Smooth muscle cell (in vitro differentiated cells): ENCODE measurements at regions not wholly inside any gene's neighbourhood (a gene's known extent, or its start where the extent isn't known, plus 50 kb on each side); places are given as distances from the start of the nearest gene placed in this dataset.

ENCODE experiments used
- DNase-seq: peaks from one replicate; lab custom pipeline; 2025; ENCODE audit not compliant: unreplicated experiment; lab: John Stamatoyannopoulos, UW
- H2AFZ ChIP-seq: fragments of 200-600 bp; sonication (generic); 2 replicates; pipeline ENCODE4 v1.6.0; 2016; ENCODE audit warnings: antibody characterized with exemption, low read depth, mild to moderate bottlenecking
- H3F3A ChIP-seq: fragments of 200-600 bp; sonication (generic); 2 replicates; pipeline ENCODE4 v1.6.0; 2017; ENCODE audit warnings: antibody characterized with exemption, low read depth
- H3K27ac ChIP-seq: fragments of 200-600 bp; sonication (generic); 2 replicates; pipeline ENCODE4 v1.5.1; 2016; ENCODE audit warnings: low read depth, mild to moderate bottlenecking
- H3K27me3 ChIP-seq: fragments of 200-600 bp; sonication (generic); 2 replicates; pipeline ENCODE4 v1.6.1; 2016; ENCODE audit warnings: low read depth, mild to moderate bottlenecking
- H3K36me3 ChIP-seq: fragments of 200-600 bp; sonication (generic); 2 replicates; pipeline ENCODE4 v1.5.1; 2016; ENCODE audit warnings: low read depth
- H3K4me1 ChIP-seq: fragments of 200-600 bp; sonication (generic); 2 replicates; pipeline ENCODE4 v1.5.1; 2016; ENCODE audit warnings: low read depth
- H3K4me2 ChIP-seq: fragments of 200-600 bp; sonication (generic); 2 replicates; pipeline ENCODE4 v1.6.0; 2016; ENCODE audit warnings: mild to moderate bottlenecking
- H3K4me3 ChIP-seq: fragments of 200-600 bp; sonication (generic); 2 replicates; pipeline ENCODE4 v1.5.1; 2016; ENCODE audit warnings: mild to moderate bottlenecking
- H3K79me2 ChIP-seq: fragments of 200-600 bp; sonication (generic); 2 replicates; pipeline ENCODE4 v1.6.0; 2016; ENCODE audit warnings: low read depth, mild to moderate bottlenecking
- H3K9ac ChIP-seq: fragments of 200-600 bp; sonication (generic); 2 replicates; pipeline ENCODE4 v1.6.0; 2016; ENCODE audit warnings: low read depth
- H3K9me3 ChIP-seq: fragments of 200-600 bp; sonication (generic); replicated peaks from 2 replicates; pipeline ENCODE4 v1.5.1; 2016; ENCODE audit warnings: low read depth
- H4K20me1 ChIP-seq: fragments of 200-600 bp; sonication (generic); 2 replicates; pipeline ENCODE4 v1.6.0; 2016; ENCODE audit warnings: low read depth
- WGBS: methylation state at CpG from one replicate; pipeline ENCODE4 v1.1.7; 2016; ENCODE audit warnings: low lambda C conversion rate; 5-methylcytosine and 5-hydroxymethylcytosine counted together
- TF ChIP-seq, protein P1 (sequence below): fragments of 200-600 bp; sonication (generic); IDR thresholded peaks from 2 replicates; pipeline ENCODE4 v1.5.1; 2017; ENCODE audit warnings: borderline replicate concordance, mild to moderate bottlenecking, antibody characterized with exemption; ENCODE audit not compliant: insufficient read depth, poor library complexity, severe bottlenecking

DNA sequence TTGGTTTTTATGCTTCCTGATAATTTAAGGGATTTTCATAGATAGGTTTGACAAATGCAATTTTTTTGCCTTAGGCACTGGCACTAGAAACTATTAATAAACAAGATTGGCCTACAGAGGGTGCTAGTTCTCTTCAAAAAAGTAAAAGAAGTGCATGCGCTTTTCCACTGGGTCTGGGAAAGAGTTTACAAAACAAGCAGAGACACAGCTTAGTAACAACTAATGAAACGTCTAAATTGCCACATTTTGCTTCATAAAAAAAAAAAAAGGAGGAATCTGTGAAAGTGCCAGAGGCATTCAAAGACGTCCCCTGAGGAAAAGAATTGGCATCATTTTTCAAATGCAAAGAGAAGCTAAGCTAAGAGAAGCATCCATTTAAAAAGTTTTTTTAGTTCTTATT, 58.3 kb upstream of the EEA1 start:
- H3K9ac ChIP-seq, result no peak overlapping the region
- peak overlapping the region; percentile 76 for H2AFZ ChIP-seq
- peak overlapping the region; percentile 1 for H3K27ac ChIP-seq
- H3K9me3 ChIP-seq, result no peaks in the 10 kb centered on the region
- H3K79me2 ChIP-seq, result no peaks in the 10 kb centered on the region
- H3K36me3 ChIP-seq, result no peaks in the 10 kb centered on the region
- TF ChIP-seq, protein P1, sequence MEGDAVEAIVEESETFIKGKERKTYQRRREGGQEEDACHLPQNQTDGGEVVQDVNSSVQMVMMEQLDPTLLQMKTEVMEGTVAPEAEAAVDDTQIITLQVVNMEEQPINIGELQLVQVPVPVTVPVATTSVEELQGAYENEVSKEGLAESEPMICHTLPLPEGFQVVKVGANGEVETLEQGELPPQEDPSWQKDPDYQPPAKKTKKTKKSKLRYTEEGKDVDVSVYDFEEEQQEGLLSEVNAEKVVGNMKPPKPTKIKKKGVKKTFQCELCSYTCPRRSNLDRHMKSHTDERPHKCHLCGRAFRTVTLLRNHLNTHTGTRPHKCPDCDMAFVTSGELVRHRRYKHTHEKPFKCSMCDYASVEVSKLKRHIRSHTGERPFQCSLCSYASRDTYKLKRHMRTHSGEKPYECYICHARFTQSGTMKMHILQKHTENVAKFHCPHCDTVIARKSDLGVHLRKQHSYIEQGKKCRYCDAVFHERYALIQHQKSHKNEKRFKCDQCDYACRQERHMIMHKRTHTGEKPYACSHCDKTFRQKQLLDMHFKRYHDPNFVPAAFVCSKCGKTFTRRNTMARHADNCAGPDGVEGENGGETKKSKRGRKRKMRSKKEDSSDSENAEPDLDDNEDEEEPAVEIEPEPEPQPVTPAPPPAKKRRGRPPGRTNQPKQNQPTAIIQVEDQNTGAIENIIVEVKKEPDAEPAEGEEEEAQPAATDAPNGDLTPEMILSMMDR, result peak; percentile 64
- H3K4me3 ChIP-seq, result no peak overlapping the region
- H4K20me1 ChIP-seq, result no peaks in the 10 kb centered on the region
- no peak for DNase-seq
- WGBS, result 2% methylated on average over 3 of the region's 3 CpGs
- H3K4me1 ChIP-seq, result no peaks in the 10 kb centered on the region
- H3K4me2 ChIP-seq, result peak overlapping the region; percentile 48
- H3F3A ChIP-seq, result no peaks in the 10 kb centered on the region
- H3K27me3 ChIP-seq, result no peaks in the 10 kb centered on the region

DNA sequence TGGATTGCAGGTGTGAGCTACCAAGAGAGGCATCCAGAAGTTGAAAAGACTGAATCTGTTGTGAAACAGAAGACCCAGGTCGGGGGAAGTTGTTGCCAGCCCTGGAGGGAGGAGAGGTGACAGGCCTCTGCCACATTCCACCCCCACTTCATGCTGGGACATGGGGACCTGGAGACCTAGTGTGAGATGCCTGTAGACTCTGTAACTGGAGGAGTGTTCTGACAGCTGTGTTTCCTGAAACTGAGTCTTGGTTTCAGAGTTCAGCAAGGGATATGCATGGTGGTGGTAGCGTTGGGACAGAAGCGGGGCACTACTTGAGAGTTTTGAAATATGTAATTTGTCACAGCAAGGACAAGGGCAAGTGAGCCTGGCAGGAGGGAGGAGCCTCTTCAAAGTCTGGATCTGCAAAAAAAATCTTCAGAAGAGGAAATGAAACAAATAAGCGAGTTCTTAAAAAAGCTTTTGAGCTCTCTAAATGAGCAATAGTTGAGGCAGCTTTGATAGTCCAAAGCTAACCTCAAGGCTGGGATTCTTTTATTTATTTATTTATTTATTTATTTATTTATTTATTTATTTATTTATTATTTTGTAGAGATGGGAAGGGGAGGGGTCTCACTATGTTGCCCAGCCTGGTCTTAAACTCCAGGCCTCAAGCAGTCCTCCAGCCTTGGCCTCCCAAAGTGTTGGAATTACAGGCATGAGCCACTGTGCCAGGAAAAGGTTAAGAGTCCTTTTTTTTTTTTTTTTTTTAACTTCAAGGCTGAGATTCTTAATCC, 58.9 kb upstream of the EEA1 start:
- no peaks in the 10 kb centered on the region for H4K20me1 ChIP-seq
- H3K4me1 ChIP-seq, result no peaks in the 10 kb centered on the region
- peak overlapping the region; percentile 1 for H3K27ac ChIP-seq
- DNase-seq, result no peak
- no peaks in the 10 kb centered on the region for H3K27me3 ChIP-seq
- no peaks in the 10 kb centered on the region for H3K9me3 ChIP-seq
- H3K9ac ChIP-seq, result no peak overlapping the region
- H3K79me2 ChIP-seq, result no peaks in the 10 kb centered on the region
- H3K4me3 ChIP-seq, result no peak overlapping the region
- no peaks in the 10 kb centered on the region for H3K36me3 ChIP-seq
- H3F3A ChIP-seq, result no peaks in the 10 kb centered on the region
- H3K4me2 ChIP-seq, result peak overlapping the region; percentile 48
- WGBS, result 83% methylated on average over 4 of the region's 4 CpGs
- TF ChIP-seq, protein P1, result no peak
- peak overlapping the region; percentile 76 for H2AFZ ChIP-seq

GRCh38 chr12:92988622-92989130, 59.6 kb upstream of the EEA1 start:
- TF ChIP-seq, protein P1, result no peak
- no peaks in the 10 kb centered on the region for H3K27me3 ChIP-seq
- H3K4me1 ChIP-seq, result no peaks in the 10 kb centered on the region
- H2AFZ ChIP-seq, result no peak overlapping the region
- no peak for DNase-seq
- no peak overlapping the region for H3K9ac ChIP-seq
- H3K79me2 ChIP-seq, result no peaks in the 10 kb centered on the region
- no peak overlapping the region for H3K4me3 ChIP-seq
- H4K20me1 ChIP-seq, result no peaks in the 10 kb centered on the region
- H3K4me2 ChIP-seq, result no peak overlapping the region
- H3K27ac ChIP-seq, result no peak overlapping the region
- no peaks in the 10 kb centered on the region for H3F3A ChIP-seq
- H3K36me3 ChIP-seq, result no peaks in the 10 kb centered on the region
- H3K9me3 ChIP-seq, result no peaks in the 10 kb centered on the region
- 40% methylated on average over 1 of the region's 1 CpG for WGBS
